ENCODE measurements at regions not wholly inside any gene's neighbourhood (a gene's known extent, or its start where the extent isn't known, plus 50 kb on each side); places are given as distances from the start of the nearest gene placed in this dataset.

DNA sequence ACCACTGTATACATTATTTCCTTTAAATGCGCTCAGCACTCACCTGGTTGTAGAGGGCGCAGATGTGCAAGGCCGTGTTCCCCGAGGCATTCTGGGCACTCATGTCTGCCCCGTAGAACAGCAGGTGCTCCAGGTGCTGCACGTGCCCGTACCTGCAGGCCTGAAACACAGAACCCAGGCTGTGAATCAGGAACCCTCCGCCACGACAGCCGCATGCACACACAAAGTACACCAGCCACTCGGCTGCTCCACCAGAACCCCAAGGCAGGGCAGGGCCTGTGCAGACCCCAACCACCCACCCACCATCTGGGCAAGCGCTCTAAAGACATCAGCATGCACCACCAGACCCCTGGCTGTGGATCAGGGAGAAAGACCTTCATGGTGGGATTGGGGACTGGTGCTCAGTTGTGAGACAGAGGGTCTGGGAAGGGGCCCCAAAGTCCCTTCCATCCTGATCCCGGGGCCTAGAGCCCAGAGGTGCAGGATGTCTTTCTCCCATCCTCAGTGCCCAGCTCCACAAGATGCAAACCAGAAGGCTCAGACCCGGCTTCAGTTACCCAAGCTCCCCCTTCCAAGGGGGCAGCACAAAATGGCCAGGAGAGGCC lies 177.2 kb downstream of the SHANK2 start:
- Histone ChIP-seq H3K4me3 (ENCODE audit: low read depth, low read length) (no peak overlapping the region), H3K27me3 (ENCODE audit: insufficient read depth, low read depth, severe bottlenecking) (no peaks in the 10 kb centered on the region), H3K27ac (no peak overlapping the region), H3K36me3 (no peaks in the 10 kb centered on the region), H3K9me3 (ENCODE audit: severe bottlenecking) (no peaks in the 10 kb centered on the region)
- DNase-seq: no peak
- TF ChIP-seq, protein P1, sequence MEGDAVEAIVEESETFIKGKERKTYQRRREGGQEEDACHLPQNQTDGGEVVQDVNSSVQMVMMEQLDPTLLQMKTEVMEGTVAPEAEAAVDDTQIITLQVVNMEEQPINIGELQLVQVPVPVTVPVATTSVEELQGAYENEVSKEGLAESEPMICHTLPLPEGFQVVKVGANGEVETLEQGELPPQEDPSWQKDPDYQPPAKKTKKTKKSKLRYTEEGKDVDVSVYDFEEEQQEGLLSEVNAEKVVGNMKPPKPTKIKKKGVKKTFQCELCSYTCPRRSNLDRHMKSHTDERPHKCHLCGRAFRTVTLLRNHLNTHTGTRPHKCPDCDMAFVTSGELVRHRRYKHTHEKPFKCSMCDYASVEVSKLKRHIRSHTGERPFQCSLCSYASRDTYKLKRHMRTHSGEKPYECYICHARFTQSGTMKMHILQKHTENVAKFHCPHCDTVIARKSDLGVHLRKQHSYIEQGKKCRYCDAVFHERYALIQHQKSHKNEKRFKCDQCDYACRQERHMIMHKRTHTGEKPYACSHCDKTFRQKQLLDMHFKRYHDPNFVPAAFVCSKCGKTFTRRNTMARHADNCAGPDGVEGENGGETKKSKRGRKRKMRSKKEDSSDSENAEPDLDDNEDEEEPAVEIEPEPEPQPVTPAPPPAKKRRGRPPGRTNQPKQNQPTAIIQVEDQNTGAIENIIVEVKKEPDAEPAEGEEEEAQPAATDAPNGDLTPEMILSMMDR (IDR thresholded peaks at IDR 0.05; ENCODE audit: low read depth, low read length): no peak

DNA sequence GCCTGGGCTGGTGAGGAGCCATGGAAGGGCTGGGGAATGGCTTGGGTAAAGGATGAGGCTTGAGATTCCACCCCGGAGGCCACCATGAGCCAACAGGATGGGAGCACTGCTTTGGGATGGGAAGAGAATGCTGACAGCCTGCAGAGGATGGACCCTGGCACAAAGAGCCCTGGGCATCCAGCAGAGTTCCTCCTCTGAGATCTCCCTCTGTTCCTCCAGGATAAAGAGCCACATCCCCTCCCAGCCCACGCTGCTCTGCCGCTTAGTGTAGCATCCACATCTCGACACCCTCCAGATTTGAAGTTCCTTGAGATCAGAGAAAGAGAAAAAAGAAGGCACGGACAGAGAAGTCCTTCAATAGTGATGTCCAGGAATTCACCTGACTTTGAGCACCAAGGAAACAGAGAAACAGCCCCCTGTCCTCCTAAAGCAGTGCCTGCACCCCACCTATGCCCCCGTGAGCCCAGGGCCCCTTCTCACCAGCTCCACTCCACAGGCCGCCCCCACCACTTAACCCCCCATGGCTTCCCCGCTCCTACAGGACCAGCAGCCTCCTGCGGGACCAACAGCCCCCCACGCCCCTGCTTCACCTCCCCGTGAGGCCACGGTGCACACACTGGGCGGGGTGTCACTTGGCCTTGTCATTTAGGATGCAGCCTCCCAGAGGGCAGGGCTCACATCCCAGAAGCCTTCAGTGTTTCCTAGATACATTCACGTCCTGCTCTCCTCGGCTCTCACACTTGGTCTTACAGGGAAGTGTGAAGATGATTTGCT lies 180.5 kb downstream of the SHANK2 start:
- H3K4me3 ChIP-seq (ENCODE audit: low read depth, low read length): no peak overlapping the region
- DNase-seq: no peak
- TF ChIP-seq, protein P1 (IDR thresholded peaks at IDR 0.05; ENCODE audit: low read depth, low read length): no peak
- no peaks in the 10 kb centered on the region for H3K36me3 ChIP-seq
- no peaks in the 10 kb centered on the region for H3K9me3 ChIP-seq (ENCODE audit: severe bottlenecking)
- no peak overlapping the region for H3K27ac ChIP-seq
- H3K27me3 ChIP-seq (ENCODE audit: insufficient read depth, low read depth, severe bottlenecking): no peaks in the 10 kb centered on the region

DNA sequence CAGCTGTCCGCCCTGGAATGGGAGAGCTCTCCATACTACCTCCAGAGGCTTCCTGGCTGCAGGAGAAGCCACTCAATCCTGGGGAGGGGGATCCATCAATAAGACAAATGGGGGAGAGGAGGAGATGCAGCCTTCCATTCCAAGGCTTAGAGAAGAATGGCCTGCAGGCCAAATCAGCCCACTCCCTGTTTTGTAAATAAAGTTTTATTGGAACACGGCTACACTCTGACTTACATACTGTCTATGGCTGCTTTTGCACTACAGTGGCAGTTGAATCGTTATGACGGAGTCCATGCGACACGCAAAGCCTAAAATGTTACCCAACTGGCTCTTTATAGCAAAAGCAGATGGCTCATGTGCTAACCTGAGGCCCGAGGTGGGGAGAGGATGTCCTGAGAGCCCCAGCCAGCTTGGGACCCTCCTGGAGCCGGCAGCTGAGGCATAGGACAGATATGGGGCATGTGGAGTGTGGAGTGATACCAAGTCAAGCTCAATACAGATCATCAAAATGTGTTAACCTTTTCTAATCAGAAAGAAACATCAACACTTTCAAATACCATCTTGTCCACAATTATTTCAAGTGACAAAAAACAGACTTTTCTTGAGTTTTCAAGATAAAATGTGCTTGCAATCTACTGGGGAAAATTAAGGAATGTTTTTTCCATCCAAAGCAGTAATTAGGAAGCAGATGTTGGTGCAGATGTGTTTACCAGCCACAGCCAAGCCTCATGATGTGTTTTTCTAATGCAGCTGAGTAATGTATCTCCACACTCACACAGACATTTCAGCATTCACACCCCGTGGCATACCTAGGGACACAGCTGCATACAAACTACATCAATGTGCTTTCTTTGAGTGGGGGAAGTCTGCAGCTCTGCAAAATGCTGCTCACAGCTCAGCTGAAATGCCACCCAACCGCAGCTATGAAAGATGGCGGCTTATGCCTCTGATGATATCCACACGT lies 181.6 kb downstream of the SHANK2 start:
- Histone ChIP-seq H3K27me3 (ENCODE audit: insufficient read depth, low read depth, severe bottlenecking) (no peaks in the 10 kb centered on the region), H3K4me3 (ENCODE audit: low read depth, low read length) (no peak overlapping the region), H3K27ac (no peak overlapping the region), H3K9me3 (ENCODE audit: severe bottlenecking) (no peaks in the 10 kb centered on the region), H3K36me3 (no peaks in the 10 kb centered on the region)
- DNase-seq: no peak
- TF ChIP-seq, protein P1 (IDR thresholded peaks at IDR 0.05; ENCODE audit: low read depth, low read length): no peak

DNA sequence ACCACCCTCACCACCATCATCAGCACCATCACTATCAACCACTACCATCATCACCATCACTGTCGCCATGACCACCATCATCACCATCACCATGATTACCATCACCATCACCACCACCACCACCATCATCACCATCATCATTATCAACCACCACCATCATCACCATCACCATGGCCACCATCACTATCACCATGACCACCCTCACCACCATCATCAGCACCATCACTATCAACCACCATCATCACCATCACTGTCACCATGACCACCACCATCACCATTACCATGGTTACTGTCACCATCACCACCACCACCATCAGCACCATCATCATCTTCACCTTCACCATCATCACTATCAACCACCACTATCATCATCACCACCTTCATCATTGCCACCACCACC lies 183.4 kb downstream of the SHANK2 start:
- Histone ChIP-seq H3K36me3 (no peaks in the 10 kb centered on the region), H3K27me3 (ENCODE audit: insufficient read depth, low read depth, severe bottlenecking) (no peaks in the 10 kb centered on the region)

DNA sequence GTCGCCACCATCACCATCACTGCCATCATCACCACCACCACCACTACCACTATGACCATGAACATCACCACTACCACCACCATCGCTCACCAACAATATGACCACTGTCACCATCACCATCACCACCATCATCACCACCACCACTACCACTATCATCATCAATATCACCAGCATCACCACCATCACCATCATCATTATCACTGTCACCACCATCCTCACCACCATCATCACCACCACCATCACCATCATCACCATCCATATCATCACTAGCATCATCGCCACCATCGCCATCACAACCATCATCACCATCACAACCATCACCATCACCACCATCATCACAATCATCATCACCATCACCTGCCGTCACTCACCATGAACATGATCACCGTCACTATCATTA lies 184.6 kb downstream of the SHANK2 start:
- TF ChIP-seq, protein P1 (IDR thresholded peaks at IDR 0.05; ENCODE audit: low read depth, low read length): no peak
- Histone ChIP-seq H3K4me3 (ENCODE audit: low read depth, low read length) (no peak overlapping the region), H3K27ac (no peak overlapping the region), H3K9me3 (ENCODE audit: severe bottlenecking) (no peaks in the 10 kb centered on the region), H3K27me3 (ENCODE audit: insufficient read depth, low read depth, severe bottlenecking) (no peaks in the 10 kb centered on the region), H3K36me3 (no peaks in the 10 kb centered on the region)
- DNase-seq: no peak

More for the DNA sequence above, 183.4 kb downstream of the SHANK2 start:
- H3K27ac ChIP-seq: no peak overlapping the region
- TF ChIP-seq, protein P1 (IDR thresholded peaks at IDR 0.05; ENCODE audit: low read depth, low read length): no peak
- no peak for DNase-seq
- H3K4me3 ChIP-seq (ENCODE audit: low read depth, low read length): no peak overlapping the region
- H3K9me3 ChIP-seq (ENCODE audit: severe bottlenecking): no peaks in the 10 kb centered on the region
